K562 (cell line): ENCODE measurements at regions not wholly inside any gene's neighbourhood (a gene's known extent, or its start where the extent isn't known, plus 50 kb on each side); places are given as distances from the start of the nearest gene placed in this dataset.

Source experiments
- ATAC-seq: fragments of 200-7000 bp; cut with Tn5 transposase; 3 replicates; pipeline ENCODE4 v1.9.1; 2020; ENCODE audit warnings: moderate library complexity
- BruUV-seq: library from RNA; stranded (reverse); fragments of 400-500 nt; replicated peaks from 2 replicates; lab custom pipeline; 2021; lab: Mats Ljungman, UMichigan
- CTCF ChIA-PET: fragments of 300-600 bp; formaldehyde crosslinking; extraction: SDS; loops from one replicate; lab custom pipeline; 2021; ENCODE audit warnings: low intra/inter-chr PET ratio; lab: Yijun Ruan, JAX
- POLR2A ChIA-PET: fragments of 300-600, 350-650 bp; sonication (Branson Sonifier 250); formaldehyde crosslinking; extraction: SDS; loops from one replicate; lab custom pipeline; 2021; ENCODE audit warnings: antibody characterized with exemption, inconsistent platforms; lab: Yijun Ruan, JAX
- DNase-seq, 4 experiments: peaks; one replicate each; pipeline versions ENCODE4 v3.0.0 to v3.0.0-alpha.2; 2011 to 2018; ENCODE audit warnings: low spot score in 3 of 4, mixed read lengths in 3 of 4; ENCODE audit errors: extremely low read depth in 1 of 4
- FAIRE-seq: peaks from 2 replicates; lab custom pipeline; 2011; peaks lifted over from hg19 to GRCh38; lab: Jason Lieb, UNC
- H2AFZ ChIP-seq: 2 replicates; pipeline ENCODE4 v1.6.0; 2011; ENCODE audit warnings: low read depth, low read length, control low read depth, inconsistent platforms
- H3K27ac ChIP-seq: fragments of 200-600 bp; 3 replicates; pipeline ENCODE4 v1.8.0; 2011; ENCODE audit warnings: low read depth, mild to moderate bottlenecking, control low read depth, inconsistent platforms, low read length, moderate library complexity, mixed read lengths; ENCODE audit errors: extremely low read depth
- H3K27me3 ChIP-seq, 2 experiments: fragments of 300-600 bp in 1 of 2; 2 replicates in 1 of 2; 3 replicates in 1 of 2; pipeline versions ENCODE4 v1.6.0 to v1.8.0; 2011; ENCODE audit warnings: inconsistent platforms in 2 of 2, low read length in 2 of 2, mild to moderate bottlenecking in 1 of 2, mixed read lengths in 1 of 2, moderate library complexity in 1 of 2; ENCODE audit not compliant: control insufficient read depth in 2 of 2, insufficient read depth in 2 of 2
- H3K36me3 ChIP-seq: fragments of 300-600 bp; 3 replicates; pipeline ENCODE4 v1.8.0; 2011; ENCODE audit warnings: mild to moderate bottlenecking, low read length, inconsistent platforms; ENCODE audit not compliant: control insufficient read depth, insufficient read depth
- H3K4me1 ChIP-seq, 2 experiments: fragments of 200-600 bp in 1 of 2; replicated peaks in 1 of 2; 2 replicates in 1 of 2; 3 replicates in 1 of 2; pipeline versions ENCODE4 v1.5.1 to v1.8.0; 2011; ENCODE audit warnings: inconsistent platforms in 2 of 2, low read length in 2 of 2, mild to moderate bottlenecking in 1 of 2, mixed read lengths in 1 of 2, moderate library complexity in 1 of 2; ENCODE audit not compliant: control insufficient read depth in 2 of 2, insufficient read depth in 2 of 2
- H3K4me2 ChIP-seq: 2 replicates; pipeline ENCODE4 v1.6.1; 2011; ENCODE audit warnings: low read length, control low read depth, inconsistent platforms, mixed read lengths; ENCODE audit not compliant: insufficient read depth
- H3K4me3 ChIP-seq: fragments of 200-600 bp; sonication (generic), shearing (Covaris generic); 2 replicates; pipeline ENCODE4 v1.5.1; 2016; ENCODE audit warnings: control low read depth, inconsistent platforms
- H3K79me2 ChIP-seq: fragments of 200-600 bp; 3 replicates; pipeline ENCODE4 v1.8.0; 2011; ENCODE audit warnings: low read length, inconsistent platforms; ENCODE audit not compliant: control insufficient read depth, insufficient read depth
- H3K9ac ChIP-seq, 2 experiments: 2 replicates each; pipeline versions ENCODE4 v1.6.0 to v1.6.1; 2011; ENCODE audit warnings: low read depth in 2 of 2, low read length in 2 of 2, control low read depth in 1 of 2, inconsistent platforms in 1 of 2, mild to moderate bottlenecking in 1 of 2, mixed read lengths in 1 of 2; ENCODE audit not compliant: insufficient read depth in 1 of 2
- H3K9me1 ChIP-seq: one replicate; pipeline ENCODE4 v1.6.0; 2011; ENCODE audit warnings: inconsistent platforms, mild to moderate bottlenecking, low read length, moderate library complexity; ENCODE audit not compliant: control insufficient read depth, insufficient read depth
- H3K9me3 ChIP-seq: replicated peaks from 2 replicates; pipeline ENCODE4 v1.5.1; 2011; ENCODE audit warnings: low read depth, low read length, inconsistent platforms; ENCODE audit not compliant: control insufficient read depth, insufficient read depth
- H4K20me1 ChIP-seq: replicated peaks from 2 replicates; pipeline ENCODE4 v1.6.1; 2011; ENCODE audit warnings: low read length, inconsistent platforms, mixed read lengths; ENCODE audit not compliant: control insufficient read depth, insufficient read depth
- ASH1L ChIP-seq: fragments of 450-650 bp; IDR thresholded peaks from 2 replicates; pipeline ENCODE4 v1.6.1; 2018; ENCODE audit warnings: borderline replicate concordance, mild to moderate bottlenecking, low read depth; ENCODE audit not compliant: partially characterized antibody
- RBM22 ChIP-seq: fragments of 200-400 bp; formaldehyde crosslinking; IDR thresholded peaks from 2 replicates; pipeline ENCODE4 v1.6.1; 2018; ENCODE audit warnings: low read length, low read depth; ENCODE audit not compliant: poor library complexity, severe bottlenecking
- SIRT6 ChIP-seq: IDR thresholded peaks from one replicate; pipeline ENCODE4 v1.6.1; 2012; ENCODE audit warnings: low read depth, mild to moderate bottlenecking, control low read depth, inconsistent platforms, low read length, moderate library complexity
- TAF15 ChIP-seq: fragments of 200-400 bp; formaldehyde crosslinking; IDR thresholded peaks from 2 replicates; pipeline ENCODE4 v1.6.1; 2017; ENCODE audit warnings: mild to moderate bottlenecking, low read depth, low read length, moderate library complexity
- ZNF134 ChIP-seq: fragments of 250-450 bp; sonication (Bioruptor Pico); conservative IDR thresholded peaks from 2 replicates; pipeline ENCODE4 v1.4.0; 2020
- ZNF212 ChIP-seq: fragments of 450-650 bp; formaldehyde crosslinking; IDR thresholded peaks from 2 replicates; pipeline ENCODE4 v1.4.0; 2020; ENCODE audit warnings: mild to moderate bottlenecking
- ZNF316 ChIP-seq: fragments of 450-650 bp; IDR thresholded peaks from 2 replicates; pipeline ENCODE4 v1.6.1; 2016
- WGBS: fragments of 100-300 bp; shearing (Covaris generic); methylation state at CpG from one replicate; pipeline ENCODE4 v1.1.6; 2016; ENCODE audit warnings: low coverage, mixed read lengths; ENCODE audit not compliant: insufficient coverage; ENCODE audit errors: missing lambda C conversion rate; 5-methylcytosine and 5-hydroxymethylcytosine counted together
- in situ Hi-C: fragments of 300-500 bp; cut with MboI; formaldehyde crosslinking; loops from 4 replicates; pipeline ENCODE4 v1.15.0; 2018; ENCODE audit warnings: inconsistent platforms, mixed read lengths
- intact Hi-C: fragments of 100-400 bp; cut with micrococcal nuclease; formaldehyde crosslinking; loops from 2 replicates; pipeline ENCODE4 v1.14.2; 2022
- TF ChIP-seq, protein P1 (sequence below): fragments of 250-450 bp; sonication (Bioruptor Pico); IDR thresholded peaks from 2 replicates; pipeline ENCODE4 v1.8.0; 2022; ENCODE audit warnings: moderate library complexity, mild to moderate bottlenecking, inconsistent platforms
- TF ChIP-seq, protein P2 (sequence below): IDR thresholded peaks from 2 replicates; pipeline ENCODE4 v1.6.1; 2014; ENCODE audit warnings: antibody characterized with exemption
- TF ChIP-seq, protein P3 (sequence below): sonication (generic); formaldehyde crosslinking; IDR thresholded peaks from 2 replicates; pipeline ENCODE4 v1.8.0; 2022; ENCODE audit warnings: mild to moderate bottlenecking, missing genetic modification reagents

- ATAC-seq (no peak), FAIRE-seq (no peak), DNase-seq (no peak)
- no peak for TF ChIP-seq SIRT6
- no peak for TF ChIP-seq ASH1L
- no peak for TF ChIP-seq ZNF134 (CRISPR knock-in tag)
- TF ChIP-seq ZNF212 (CRISPR knock-in tag): no peak
- TF ChIP-seq, protein P1, sequence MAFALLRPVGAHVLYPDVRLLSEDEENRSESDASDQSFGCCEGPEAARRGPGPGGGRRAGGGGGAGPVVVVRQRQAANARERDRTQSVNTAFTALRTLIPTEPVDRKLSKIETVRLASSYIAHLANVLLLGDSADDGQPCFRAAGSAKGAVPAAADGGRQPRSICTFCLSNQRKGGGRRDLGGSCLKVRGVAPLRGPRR: no peak
- TF ChIP-seq, protein P2, sequence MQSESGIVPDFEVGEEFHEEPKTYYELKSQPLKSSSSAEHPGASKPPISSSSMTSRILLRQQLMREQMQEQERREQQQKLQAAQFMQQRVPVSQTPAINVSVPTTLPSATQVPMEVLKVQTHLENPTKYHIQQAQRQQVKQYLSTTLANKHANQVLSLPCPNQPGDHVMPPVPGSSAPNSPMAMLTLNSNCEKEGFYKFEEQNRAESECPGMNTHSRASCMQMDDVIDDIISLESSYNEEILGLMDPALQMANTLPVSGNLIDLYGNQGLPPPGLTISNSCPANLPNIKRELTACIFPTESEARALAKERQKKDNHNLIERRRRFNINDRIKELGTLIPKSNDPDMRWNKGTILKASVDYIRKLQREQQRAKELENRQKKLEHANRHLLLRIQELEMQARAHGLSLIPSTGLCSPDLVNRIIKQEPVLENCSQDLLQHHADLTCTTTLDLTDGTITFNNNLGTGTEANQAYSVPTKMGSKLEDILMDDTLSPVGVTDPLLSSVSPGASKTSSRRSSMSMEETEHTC: no peak
- TF ChIP-seq ZNF316: no peak
- no peak for TF ChIP-seq RBM22
- TF ChIP-seq, protein P3, sequence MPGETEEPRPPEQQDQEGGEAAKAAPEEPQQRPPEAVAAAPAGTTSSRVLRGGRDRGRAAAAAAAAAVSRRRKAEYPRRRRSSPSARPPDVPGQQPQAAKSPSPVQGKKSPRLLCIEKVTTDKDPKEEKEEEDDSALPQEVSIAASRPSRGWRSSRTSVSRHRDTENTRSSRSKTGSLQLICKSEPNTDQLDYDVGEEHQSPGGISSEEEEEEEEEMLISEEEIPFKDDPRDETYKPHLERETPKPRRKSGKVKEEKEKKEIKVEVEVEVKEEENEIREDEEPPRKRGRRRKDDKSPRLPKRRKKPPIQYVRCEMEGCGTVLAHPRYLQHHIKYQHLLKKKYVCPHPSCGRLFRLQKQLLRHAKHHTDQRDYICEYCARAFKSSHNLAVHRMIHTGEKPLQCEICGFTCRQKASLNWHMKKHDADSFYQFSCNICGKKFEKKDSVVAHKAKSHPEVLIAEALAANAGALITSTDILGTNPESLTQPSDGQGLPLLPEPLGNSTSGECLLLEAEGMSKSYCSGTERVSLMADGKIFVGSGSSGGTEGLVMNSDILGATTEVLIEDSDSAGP (CRISPR knock-in tag): no peak
- no peak for TF ChIP-seq TAF15
- WGBS: 0% methylated on average over 3 of the region's 3 CpGs
- H4K20me1 ChIP-seq: no peaks in the 10 kb centered on the region
- no peak overlapping the region for H2AFZ ChIP-seq
- in situ Hi-C loops: no loop called here
- CTCF ChIA-PET: no interaction called here
- H3K9ac ChIP-seq: no peak overlapping the region
- H3K4me2 ChIP-seq: no peak overlapping the region
- intact Hi-C loops: no loop called here
- POLR2A ChIA-PET: no interaction called here
- BruUV-seq: no TSS peak
- no peak overlapping the region for H3K27ac ChIP-seq
- no peaks in the 10 kb centered on the region for H3K79me2 ChIP-seq
- no peaks in the 10 kb centered on the region for H3K4me1 ChIP-seq
- no peak overlapping the region for H3K4me3 ChIP-seq
- no peaks in the 10 kb centered on the region; the same call in 1 of the 2 replicates for H3K9me3 ChIP-seq
- no peaks in the 10 kb centered on the region for H3K36me3 ChIP-seq
- no peaks in the 10 kb centered on the region for H3K9me1 ChIP-seq
- H3K27me3 ChIP-seq: no peaks in the 10 kb centered on the region
These were observed 379.3 kb upstream of the TENM3 start for GRCh38 chr4:181863856-181864255.
